ENCODE measurements at regions not wholly inside any gene's neighbourhood (a gene's known extent, or its start where the extent isn't known, plus 50 kb on each side); places are given as distances from the start of the nearest gene placed in this dataset.
"Not testable (repeated sequence)": the region's sequence is repeated elsewhere in the genome, so short reads cannot be mapped to it uniquely, and the experiment has no call there.

- FAIRE-seq = no peak
Measured at GRCh38 chr5:25150819-25151218, 506.0 kb upstream of the CDH10 start.

- FAIRE-seq = no peak
Measured at GRCh38 chr5:25128606-25129005, 483.8 kb upstream of the CDH10 start.

GRCh38 chr5:25119650-25120049 lies 474.9 kb upstream of the CDH10 start:
- no peak for FAIRE-seq

- FAIRE-seq = no peak
Measured at GRCh38 chr5:25107853-25108252, 463.1 kb upstream of the CDH10 start.

- peak; percentile 94 for FAIRE-seq
Measured at GRCh38 chr5:25099538-25099937, 454.8 kb upstream of the CDH10 start.

GRCh38 chr5:25095261-25095660 lies 450.5 kb upstream of the CDH10 start:
- FAIRE-seq = no peak

GRCh38 chr5:25094219-25094618 lies 449.4 kb upstream of the CDH10 start:
- no peak for FAIRE-seq

- no peak for FAIRE-seq
Measured at GRCh38 chr5:25091921-25092320, 447.1 kb upstream of the CDH10 start.

GRCh38 chr5:25090854-25091253 lies 446.1 kb upstream of the CDH10 start:
- no peak for FAIRE-seq

GRCh38 chr5:25090275-25090674 lies 445.5 kb upstream of the CDH10 start:
- FAIRE-seq = no peak

- not testable (repeated sequence) for FAIRE-seq
Measured at GRCh38 chr5:25088689-25089088, 443.9 kb upstream of the CDH10 start.

- not testable (repeated sequence) for FAIRE-seq
Measured at GRCh38 chr5:25083261-25083660, 438.5 kb upstream of the CDH10 start.

- no peak for FAIRE-seq
Measured at GRCh38 chr5:25066239-25066638, 421.5 kb upstream of the CDH10 start.

GRCh38 chr5:25064306-25064705 lies 419.5 kb upstream of the CDH10 start:
- FAIRE-seq = no peak

- no peak for FAIRE-seq
Measured at GRCh38 chr5:25060575-25060974, 415.8 kb upstream of the CDH10 start.

- FAIRE-seq = no peak
Measured at GRCh38 chr5:25056836-25057235, 412.1 kb upstream of the CDH10 start.

GRCh38 chr5:25033658-25034057 lies 388.9 kb upstream of the CDH10 start:
- FAIRE-seq = no peak

- FAIRE-seq = no peak
Measured at GRCh38 chr5:25029004-25029403, 384.2 kb upstream of the CDH10 start.

- FAIRE-seq = no peak
Measured at GRCh38 chr5:25027526-25027925, 382.7 kb upstream of the CDH10 start.

GRCh38 chr5:25027061-25027460 lies 382.3 kb upstream of the CDH10 start:
- no peak for FAIRE-seq

GRCh38 chr5:25025831-25026230 lies 381.1 kb upstream of the CDH10 start:
- FAIRE-seq = no peak

- no peak for FAIRE-seq
Measured at GRCh38 chr5:25020454-25020853, 375.7 kb upstream of the CDH10 start.

GRCh38 chr5:25009063-25009462 lies 364.3 kb upstream of the CDH10 start:
- FAIRE-seq = no peak

GRCh38 chr5:25006734-25007133 lies 362.0 kb upstream of the CDH10 start:
- FAIRE-seq = no peak

GRCh38 chr5:25006237-25006636 lies 361.5 kb upstream of the CDH10 start:
- FAIRE-seq = no peak

GRCh38 chr5:25005431-25005830 lies 360.7 kb upstream of the CDH10 start:
- FAIRE-seq = no peak
